ENCODE measurements at regions not wholly inside any gene's neighbourhood (a gene's known extent, or its start where the extent isn't known, plus 50 kb on each side); places are given as distances from the start of the nearest gene placed in this dataset.
A peak's percentile ranks its signal among the peaks of the same experiment; 100 is the strongest.

GRCh38 chr13:31963631-31964030 is 67.9 kb upstream of the FRY start:
- DNase-seq: peak; percentile 8 to 56 (median 52)

GRCh38 chr13:31964168-31964567 is 67.4 kb upstream of the FRY start:
- no peak for DNase-seq

GRCh38 chr13:31965361-31966066 is 66.1 kb upstream of the FRY start:
- peak; percentile 42 to 63 (median 45) for DNase-seq

- DNase-seq: no peak
Measured at GRCh38 chr13:31967155-31967554, 64.4 kb upstream of the FRY start.

GRCh38 chr13:31968473-31968872 is 63.1 kb upstream of the FRY start:
- DNase-seq: peak; percentile 47 to 70 (median 66)

GRCh38 chr13:31970231-31970930 is 61.2 kb upstream of the FRY start:
- DNase-seq: no peak

- no peak for DNase-seq
Measured at GRCh38 chr13:31972453-31972852, 59.1 kb upstream of the FRY start.

GRCh38 chr13:31978021-31978420 is 53.6 kb upstream of the FRY start:
- no peak for DNase-seq

GRCh38 chr13:31980830-31981229 is 50.7 kb upstream of the FRY start:
- no peak for DNase-seq

All from suppressor macrophage treated with lipopolysaccharide for 1 hour (primary cell).